HCT116 (cell line): ENCODE measurements at regions not wholly inside any gene's neighbourhood (a gene's known extent, or its start where the extent isn't known, plus 50 kb on each side); places are given as distances from the start of the nearest gene placed in this dataset.

Experiments used
- ATAC-seq: fragments of 200-7000 bp; cut with Tn5 transposase; 2 replicates; pipeline ENCODE4 v1.9.1; 2020; ENCODE audit warnings: mild to moderate bottlenecking, moderate library complexity
- BruUV-seq: library from RNA; stranded (reverse); fragments of 400-500 nt; replicated peaks from 2 replicates; lab custom pipeline; 2021; lab: Mats Ljungman, UMichigan
- CTCF ChIA-PET: fragments of 300-600 bp; sonication (Branson Sonifier 250); formaldehyde crosslinking; loops from one replicate; lab custom pipeline; 2021; ENCODE audit warnings: antibody characterized with exemption; lab: Charles Lee
- POLR2A ChIA-PET: fragments of 300-600, 350-600 bp; sonication (Branson Sonifier 250); formaldehyde crosslinking; loops from one replicate; lab custom pipeline; 2021; ENCODE audit warnings: antibody characterized with exemption; lab: Charles Lee
- RAD21 ChIA-PET, 2 experiments: fragments of 300-600 bp; sonication (Branson Sonifier 250); formaldehyde crosslinking; loops; one replicate each; lab custom pipeline; 2023; ENCODE audit warnings: low total read pairs in 2 of 2; ENCODE audit not compliant: uncharacterized antibody in 2 of 2, unreplicated experiment in 2 of 2, low non-redundant PET in 1 of 2; lab: Charles Lee
- DNase-seq: peaks from one replicate; pipeline ENCODE4 v3.0.0-alpha.2; 2010; ENCODE audit warnings: low read depth, low spot score
- H2AFZ ChIP-seq: fragments of 200-600 bp; shearing (Covaris generic), sonication (generic); 2 replicates; pipeline ENCODE4 v1.6.1; 2017; ENCODE audit warnings: low read depth, mixed run types, mixed read lengths, antibody characterized with exemption, low read length; ENCODE audit not compliant: poor library complexity, severe bottlenecking
- H3K27ac ChIP-seq: 2 replicates; pipeline ENCODE4 v1.5.1; 2012; ENCODE audit warnings: low read depth, low read length
- H3K27me3 ChIP-seq: fragments of 200-600 bp; sonication (generic); 2 replicates; pipeline ENCODE4 v1.6.1; 2016; ENCODE audit warnings: mixed run types, low read length, mixed read lengths; ENCODE audit not compliant: insufficient read depth
- H3K36me3 ChIP-seq, 2 experiments: fragments of 200-500 bp in 1 of 2; fragments of 200-600 bp in 1 of 2; sonication (Bioruptor generic) in 1 of 2; sonication (generic) in 1 of 2; 2 replicates each; pipeline versions ENCODE4 v1.5.1 to v1.6.1; 2014 to 2016; ENCODE audit warnings: low read length in 2 of 2, inconsistent platforms in 1 of 2, mixed read lengths in 1 of 2, mixed run types in 1 of 2; ENCODE audit not compliant: insufficient read depth in 2 of 2, control insufficient read depth in 1 of 2
- H3K4me1 ChIP-seq, 2 experiments: fragments of 200-600 bp in 1 of 2; sonication (generic) in 1 of 2; 2 replicates each; pipeline versions ENCODE4 v1.5.1 to v1.6.1; 2012 to 2017; ENCODE audit warnings: low read length in 2 of 2, inconsistent platforms in 1 of 2, mild to moderate bottlenecking in 1 of 2, mixed read lengths in 1 of 2, mixed run types in 1 of 2, moderate library complexity in 1 of 2; ENCODE audit not compliant: insufficient read depth in 2 of 2, control insufficient read depth in 1 of 2
- H3K4me2 ChIP-seq: fragments of 200-600 bp; sonication (generic); 2 replicates; pipeline ENCODE4 v1.6.1; 2017; ENCODE audit warnings: mixed run types, low read length, mixed read lengths
- H3K4me3 ChIP-seq, 2 experiments: fragments of 200-600 bp in 1 of 2; sonication (generic) in 1 of 2; replicated peaks in 1 of 2; 2 replicates each; pipeline ENCODE4 v1.5.1; 2011 to 2016; ENCODE audit warnings: low read length in 2 of 2, control low read depth in 1 of 2, low read depth in 1 of 2, mild to moderate bottlenecking in 1 of 2, mixed read lengths in 1 of 2, mixed run types in 1 of 2
- H3K79me2 ChIP-seq: fragments of 200-600 bp; sonication (generic); 2 replicates; pipeline ENCODE4 v1.6.1; 2017; ENCODE audit warnings: mild to moderate bottlenecking, mixed run types, low read length, moderate library complexity, mixed read lengths; ENCODE audit not compliant: insufficient read depth
- H3K9ac ChIP-seq: fragments of 200-600 bp; sonication (generic); 2 replicates; pipeline ENCODE4 v1.6.1; 2016; ENCODE audit warnings: low read length, mixed read lengths
- H3K9me2 ChIP-seq: fragments of 200-600 bp; sonication (generic), shearing (Covaris generic); 2 replicates; pipeline ENCODE4 v1.6.1; 2017; ENCODE audit warnings: mixed run types, mild to moderate bottlenecking, moderate library complexity; ENCODE audit not compliant: insufficient read depth
- H3K9me3 ChIP-seq, 2 experiments: fragments of 200-500 bp in 1 of 2; fragments of 200-600 bp in 1 of 2; sonication (Bioruptor generic) in 1 of 2; sonication (generic) in 1 of 2; 2 replicates each; pipeline ENCODE4 v1.6.1; 2014 to 2017; ENCODE audit warnings: low read length in 2 of 2, mixed read lengths in 2 of 2, inconsistent platforms in 1 of 2, low read depth in 1 of 2, mild to moderate bottlenecking in 1 of 2, mixed run types in 1 of 2, moderate library complexity in 1 of 2; ENCODE audit not compliant: control insufficient read depth in 1 of 2, insufficient read depth in 1 of 2
- H4K20me1 ChIP-seq: fragments of 200-600 bp; sonication (generic), shearing (Covaris generic); 2 replicates; pipeline ENCODE4 v1.6.1; 2017; ENCODE audit warnings: mixed run types, mild to moderate bottlenecking, moderate library complexity; ENCODE audit not compliant: insufficient read depth
- CBX3 ChIP-seq: IDR thresholded peaks from 2 replicates; pipeline ENCODE4 v1.6.1; 2012; ENCODE audit warnings: low read depth
- CEBPB ChIP-seq: IDR thresholded peaks from 2 replicates; pipeline ENCODE4 v1.6.1; 2012; ENCODE audit warnings: low read depth
- CTCF ChIP-seq, 3 experiments: fragments of 200-600 bp in 1 of 3; sonication (generic) in 1 of 3; IDR thresholded peaks in 2 of 3; conservative IDR thresholded peaks in 1 of 3; 2 replicates each; pipeline ENCODE4 v1.5.1; 2012 to 2017; ENCODE audit warnings: low read depth in 2 of 3, low read length in 2 of 3, antibody characterized with exemption in 1 of 3, borderline replicate concordance in 1 of 3, control low read depth in 1 of 3, mild to moderate bottlenecking in 1 of 3, mixed read lengths in 1 of 3, mixed run types in 1 of 3, moderate library complexity in 1 of 3; ENCODE audit not compliant: insufficient read depth in 1 of 3
- EGR1 ChIP-seq: IDR thresholded peaks from 2 replicates; pipeline ENCODE4 v1.6.1; 2012; ENCODE audit warnings: low read depth
- ELF1 ChIP-seq: IDR thresholded peaks from 2 replicates; pipeline ENCODE4 v1.6.1; 2012; ENCODE audit warnings: low read depth, borderline replicate concordance
- EZH2phosphoT487 ChIP-seq: fragments of 200-600 bp; IDR thresholded peaks from 2 replicates; pipeline ENCODE4 v1.6.1; 2018; ENCODE audit warnings: antibody characterized with exemption, borderline replicate concordance
- JUND ChIP-seq: IDR thresholded peaks from 2 replicates; pipeline ENCODE4 v1.6.1; 2012
- MAX ChIP-seq: IDR thresholded peaks from 2 replicates; pipeline ENCODE4 v1.6.1; 2012
- POLR2A ChIP-seq: IDR thresholded peaks from 2 replicates; pipeline ENCODE4 v1.7.0; 2011; ENCODE audit warnings: borderline replicate concordance; ENCODE audit not compliant: insufficient read depth, insufficient read length; ENCODE audit errors: extremely low read depth
- POLR2AphosphoS5 ChIP-seq: IDR thresholded peaks from 2 replicates; pipeline ENCODE4 v1.6.1; 2011; ENCODE audit warnings: mild to moderate bottlenecking, low read depth, low read length, moderate library complexity
- RAD21 ChIP-seq: IDR thresholded peaks from 2 replicates; pipeline ENCODE4 v1.6.1; 2012; ENCODE audit warnings: low read depth, mild to moderate bottlenecking
- SIN3A ChIP-seq: IDR thresholded peaks from 2 replicates; pipeline ENCODE4 v1.6.1; 2012; ENCODE audit warnings: low read depth
- SP1 ChIP-seq: IDR thresholded peaks from 2 replicates; pipeline ENCODE4 v1.6.1; 2012; ENCODE audit warnings: low read depth
- SRF ChIP-seq: IDR thresholded peaks from 2 replicates; pipeline ENCODE4 v1.6.1; 2012; ENCODE audit warnings: low read depth
- TCF7L2 ChIP-seq: IDR thresholded peaks from 2 replicates; pipeline ENCODE4 v1.7.0; 2011; ENCODE audit warnings: borderline replicate concordance, inconsistent platforms; ENCODE audit not compliant: insufficient read depth, insufficient read length; ENCODE audit errors: extremely low read depth
- YY1 ChIP-seq: IDR thresholded peaks from 2 replicates; pipeline ENCODE4 v1.6.1; 2011; ENCODE audit warnings: low read length, low read depth, moderate library complexity, mild to moderate bottlenecking; ENCODE audit not compliant: insufficient replicate concordance; ENCODE audit errors: extremely low read depth
- ZFX ChIP-seq: fragments of 450-650 bp; IDR thresholded peaks from 2 replicates; pipeline ENCODE4 v1.6.1; 2017
- ZNF274 ChIP-seq: fragments of 200-500 bp; sonication (Bioruptor generic); IDR thresholded peaks from 2 replicates; pipeline ENCODE4 v1.6.1; 2014; ENCODE audit warnings: mild to moderate bottlenecking, low read depth, low read length, inconsistent platforms
- intact Hi-C: fragments of 100-400 bp; cut with micrococcal nuclease; formaldehyde crosslinking; loops from 2 replicates; pipeline ENCODE4 v1.10.0; 2022
- TF ChIP-seq, protein P1 (sequence below): IDR thresholded peaks from 2 replicates; pipeline ENCODE4 v1.6.1; 2011; ENCODE audit warnings: mild to moderate bottlenecking, low read length, moderate library complexity; ENCODE audit not compliant: insufficient replicate concordance; ENCODE audit errors: extremely low read depth
- TF ChIP-seq, protein P2 (sequence below): IDR thresholded peaks from 2 replicates; pipeline ENCODE4 v1.6.1; 2012

DNA sequence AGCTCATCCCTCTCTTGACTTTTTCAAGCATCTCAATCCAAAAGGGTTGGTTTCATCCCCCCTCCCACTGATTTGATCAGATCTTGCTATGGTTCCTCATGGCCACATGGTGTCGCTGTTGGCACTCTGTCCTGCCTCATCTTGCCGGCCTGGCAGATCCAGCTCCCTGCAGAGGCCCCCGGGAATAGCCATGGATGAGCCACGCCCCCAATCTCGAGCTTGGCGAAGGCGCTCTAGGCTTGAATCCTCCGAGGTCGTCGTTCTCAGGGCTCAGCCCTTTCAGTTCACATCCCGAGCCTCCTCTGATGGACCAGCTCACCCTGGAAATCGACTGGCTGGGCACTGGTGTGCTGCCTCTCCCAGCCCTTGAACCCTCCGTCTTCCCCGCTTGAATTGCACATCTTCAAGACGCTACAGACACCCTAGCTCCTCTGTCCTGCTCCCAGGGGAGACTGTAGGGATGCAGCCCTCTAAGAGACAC lies 628.7 kb downstream of the TYW1 start (continued):
- TF ChIP-seq TCF7L2 (no peak), SRF (no peak), SIN3A (no peak), POLR2AphosphoS5 (no peak), SP1 (no peak), CTCF (IDR thresholded peaks at IDR 0.05 in 2 of 3, conservative IDR thresholded peaks at IDR 0.05 in 1 of 3; ENCODE audit: borderline replicate concordance in 1 of 3, insufficient read depth in 1 of 3, low read depth in 2 of 3, low read length in 2 of 3) (peak; percentile 3 to 81 (median 70); a peak in 4 of 6 replicates)

- Histone ChIP-seq H3K36me3 (no peaks in the 10 kb centered on the region), H2AFZ (no peak overlapping the region), H3K27me3 (no peaks in the 10 kb centered on the region), H3K9me3 (no peaks in the 10 kb centered on the region), H3K4me1 (no peaks in the 10 kb centered on the region), H3K4me3 (no peak overlapping the region), H3K9ac (no peak overlapping the region), H3K9me2 (no peaks in the 10 kb centered on the region), H3K79me2 (no peaks in the 10 kb centered on the region), H3K4me2 (no peak overlapping the region), H4K20me1 (no peaks in the 10 kb centered on the region), H3K27ac (no peak overlapping the region)
- no peak for DNase-seq
- TF ChIP-seq CBX3 (no peak), SIN3A (no peak), CTCF (IDR thresholded peaks at IDR 0.05 in 2 of 3, conservative IDR thresholded peaks at IDR 0.05 in 1 of 3; ENCODE audit: borderline replicate concordance in 1 of 3, insufficient read depth in 1 of 3, low read depth in 2 of 3, low read length in 2 of 3) (no peak), ELF1 (no peak), EGR1 (no peak), EZH2phosphoT487 (no peak), ZFX (no peak), POLR2AphosphoS5 (no peak), YY1 (no peak), CEBPB (no peak), RAD21 (no peak), MAX (no peak), JUND (no peak), ZNF274 (no peak), POLR2A (no peak)
- TF ChIP-seq, protein P1, sequence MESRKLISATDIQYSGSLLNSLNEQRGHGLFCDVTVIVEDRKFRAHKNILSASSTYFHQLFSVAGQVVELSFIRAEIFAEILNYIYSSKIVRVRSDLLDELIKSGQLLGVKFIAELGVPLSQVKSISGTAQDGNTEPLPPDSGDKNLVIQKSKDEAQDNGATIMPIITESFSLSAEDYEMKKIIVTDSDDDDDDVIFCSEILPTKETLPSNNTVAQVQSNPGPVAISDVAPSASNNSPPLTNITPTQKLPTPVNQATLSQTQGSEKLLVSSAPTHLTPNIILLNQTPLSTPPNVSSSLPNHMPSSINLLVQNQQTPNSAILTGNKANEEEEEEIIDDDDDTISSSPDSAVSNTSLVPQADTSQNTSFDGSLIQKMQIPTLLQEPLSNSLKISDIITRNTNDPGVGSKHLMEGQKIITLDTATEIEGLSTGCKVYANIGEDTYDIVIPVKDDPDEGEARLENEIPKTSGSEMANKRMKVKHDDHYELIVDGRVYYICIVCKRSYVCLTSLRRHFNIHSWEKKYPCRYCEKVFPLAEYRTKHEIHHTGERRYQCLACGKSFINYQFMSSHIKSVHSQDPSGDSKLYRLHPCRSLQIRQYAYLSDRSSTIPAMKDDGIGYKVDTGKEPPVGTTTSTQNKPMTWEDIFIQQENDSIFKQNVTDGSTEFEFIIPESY = no peak
- TF ChIP-seq, protein P2, sequence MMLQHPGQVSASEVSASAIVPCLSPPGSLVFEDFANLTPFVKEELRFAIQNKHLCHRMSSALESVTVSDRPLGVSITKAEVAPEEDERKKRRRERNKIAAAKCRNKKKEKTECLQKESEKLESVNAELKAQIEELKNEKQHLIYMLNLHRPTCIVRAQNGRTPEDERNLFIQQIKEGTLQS = no peak
- intact Hi-C loops = no loop called here
- no peak for ATAC-seq
- CTCF ChIA-PET = no interaction called here
- POLR2A ChIA-PET = no interaction called here
- RAD21 ChIA-PET = no interaction called here
- no TSS peak for BruUV-seq
Observed at GRCh38 chr7:67631476-67631875, 634.8 kb downstream of the TYW1 start.
